Endodermal cell (in vitro differentiated cells): ENCODE measurements at regions not wholly inside any gene's neighbourhood (a gene's known extent, or its start where the extent isn't known, plus 50 kb on each side); places are given as distances from the start of the nearest gene placed in this dataset.

Source experiments
- DNase-seq: peaks from one replicate; pipeline ENCODE4 v3.0.0-alpha.2; 2017
- H3K27ac ChIP-seq: 2 replicates; pipeline ENCODE4 v1.5.1; 2013; ENCODE audit warnings: mild to moderate bottlenecking, low read depth, low read length, moderate library complexity
- H3K27me3 ChIP-seq: 2 replicates; pipeline ENCODE4 v1.6.1; 2013; ENCODE audit warnings: mild to moderate bottlenecking, low read length, moderate library complexity; ENCODE audit not compliant: insufficient read depth, control insufficient read depth, poor library complexity, severe bottlenecking
- H3K36me3 ChIP-seq: 2 replicates; pipeline ENCODE4 v1.7.0; 2013; ENCODE audit warnings: mild to moderate bottlenecking, low read length, moderate library complexity; ENCODE audit not compliant: control insufficient read depth, insufficient read depth
- H3K4me1 ChIP-seq: one replicate; pipeline ENCODE4 v1.7.0; 2013; ENCODE audit warnings: low read length; ENCODE audit not compliant: control insufficient read depth, insufficient read depth
- H3K4me3 ChIP-seq: 2 replicates; pipeline ENCODE4 v1.5.1; 2013; ENCODE audit warnings: mild to moderate bottlenecking, low read length, moderate library complexity
- H3K9ac ChIP-seq: 2 replicates; pipeline ENCODE4 v1.6.1; 2013; ENCODE audit warnings: mild to moderate bottlenecking, low read length, moderate library complexity; ENCODE audit not compliant: poor library complexity, severe bottlenecking; ENCODE audit errors: extremely low read depth
- H3K9me3 ChIP-seq: 2 replicates; pipeline ENCODE4 v1.6.1; 2013; ENCODE audit warnings: mild to moderate bottlenecking, low read length, moderate library complexity; ENCODE audit not compliant: control insufficient read depth
- H3K27ac Mint-ChIP-seq: 2 replicates; pipeline ENCODE4 v1.8.0; 2020; ENCODE audit warnings: mixed read lengths
- H3K27me3 Mint-ChIP-seq: 2 replicates; pipeline ENCODE4 v1.8.0; 2021; ENCODE audit warnings: mild to moderate bottlenecking, mixed read lengths; ENCODE audit not compliant: insufficient read depth
- H3K36me3 Mint-ChIP-seq: 2 replicates; pipeline ENCODE4 v1.8.0; 2020; ENCODE audit warnings: low read depth, mixed read lengths
- H3K4me1 Mint-ChIP-seq: 2 replicates; pipeline ENCODE4 v1.8.0; 2020; ENCODE audit warnings: mixed read lengths
- H3K4me3 Mint-ChIP-seq: 2 replicates; pipeline ENCODE4 v1.8.0; 2020; ENCODE audit warnings: mild to moderate bottlenecking, moderate library complexity, mixed read lengths
- H3K9me3 Mint-ChIP-seq: 2 replicates; pipeline ENCODE4 v1.8.0; 2020; ENCODE audit warnings: mild to moderate bottlenecking, mixed read lengths
- CTCF ChIP-seq: fragments of 200-600 bp; sonication (generic); conservative IDR thresholded peaks from 2 replicates; pipeline ENCODE4 v1.5.0; 2021; ENCODE audit warnings: antibody characterized with exemption, mild to moderate bottlenecking
- WGBS, 2 experiments: methylation state at CpG; one replicate each; pipeline versions ENCODE4 v1.1.5 to v1.1.7; 2013; ENCODE audit warnings: missing lambda C conversion rate in 2 of 2, mixed read lengths in 1 of 2; ENCODE audit not compliant: insufficient coverage in 1 of 2, insufficient read length in 1 of 2; 5-methylcytosine and 5-hydroxymethylcytosine counted together

DNA sequence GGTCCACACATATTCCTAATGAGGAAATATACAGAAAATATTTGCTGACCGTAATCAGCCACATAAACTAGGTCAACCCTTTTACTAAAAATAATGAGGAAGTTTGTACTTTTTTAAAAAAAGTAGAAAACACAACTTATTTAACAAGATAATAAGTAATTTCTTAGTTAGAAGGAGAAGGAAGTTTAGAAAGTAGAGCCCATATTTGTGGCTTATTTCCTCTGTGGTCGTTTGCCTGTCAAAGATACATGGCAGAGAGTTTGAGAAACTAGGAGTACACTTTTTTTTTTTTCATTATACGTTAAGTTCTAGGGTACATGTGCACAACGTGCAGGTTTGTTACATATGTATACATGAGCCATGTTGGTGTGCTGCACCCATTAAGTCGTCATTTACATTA is 1205.2 kb upstream of the MIR17HG start:
- no peaks in the 10 kb centered on the region for H3K9me3 ChIP-seq
- H3K27ac Mint-ChIP-seq, result no peak overlapping the region

DNA sequence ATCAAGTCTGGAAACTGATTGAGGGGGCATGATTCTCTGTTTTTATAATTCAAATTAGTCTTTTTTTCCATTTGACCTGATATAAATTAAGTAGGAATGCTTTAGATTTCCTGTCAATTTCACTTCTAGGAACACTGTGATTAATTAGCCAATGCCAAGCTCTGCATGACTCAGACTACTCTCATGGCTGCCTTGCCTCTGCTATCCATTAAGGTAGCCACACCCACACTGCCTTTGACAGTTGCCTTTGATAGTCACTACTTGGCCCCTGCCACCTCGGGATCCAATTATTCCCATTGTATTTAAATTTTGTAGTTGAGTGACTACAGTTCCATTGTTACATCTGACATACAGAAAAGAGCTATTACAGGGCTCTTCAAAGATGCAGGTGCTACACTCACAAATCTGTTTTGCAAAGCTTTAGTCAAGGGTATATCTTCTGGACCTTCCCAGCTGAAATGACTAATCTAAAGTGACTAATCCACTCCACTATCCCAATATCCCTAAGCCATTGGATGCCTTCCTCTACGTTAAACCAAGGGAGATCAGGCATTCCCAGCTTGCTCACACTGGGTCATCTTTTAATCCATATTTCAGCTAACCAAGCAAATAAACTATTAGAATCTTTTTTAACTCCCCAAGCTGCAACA is 1193.1 kb upstream of the MIR17HG start:
- TF ChIP-seq CTCF, result no peak
- Histone ChIP-seq H3K36me3 (no peaks in the 10 kb centered on the region), H3K9me3 (no peaks in the 10 kb centered on the region), H3K4me1 (no peaks in the 10 kb centered on the region), H3K4me3 (no peak overlapping the region), H3K27ac (no peak overlapping the region), H3K9ac (no peak overlapping the region), H3K27me3 (no peaks in the 10 kb centered on the region)
- 84 to 100% methylated on average over 1 to 2 of the region's 2 CpGs for WGBS, 2 experiments
- no peak overlapping the region for H3K4me3 Mint-ChIP-seq
- H3K36me3 Mint-ChIP-seq, result no peaks in the 10 kb centered on the region
- no peaks in the 10 kb centered on the region for H3K27me3 Mint-ChIP-seq
- no peaks in the 10 kb centered on the region for H3K4me1 Mint-ChIP-seq
- H3K9me3 Mint-ChIP-seq, result no peaks in the 10 kb centered on the region
- H3K27ac Mint-ChIP-seq, result no peak overlapping the region
- no peak for DNase-seq

More for the DNA sequence above, 1205.2 kb upstream of the MIR17HG start:
- Mint-ChIP-seq H3K9me3 (peaks cover 2% of the 10 kb centered on the region), H3K4me1 (no peaks in the 10 kb centered on the region), H3K4me3 (no peak overlapping the region), H3K36me3 (no peaks in the 10 kb centered on the region), H3K27me3 (no peaks in the 10 kb centered on the region)
- no peak overlapping the region for H3K4me3 ChIP-seq
- H3K36me3 ChIP-seq, result no peaks in the 10 kb centered on the region
- no peaks in the 10 kb centered on the region for H3K4me1 ChIP-seq
- no peak overlapping the region for H3K27ac ChIP-seq
- H3K9ac ChIP-seq, result no peak overlapping the region
- 85 to 100% methylated on average over 2 to 3 of the region's 5 CpGs for WGBS, 2 experiments
- DNase-seq, result no peak
- no peak for TF ChIP-seq CTCF
- no peaks in the 10 kb centered on the region for H3K27me3 ChIP-seq

DNA sequence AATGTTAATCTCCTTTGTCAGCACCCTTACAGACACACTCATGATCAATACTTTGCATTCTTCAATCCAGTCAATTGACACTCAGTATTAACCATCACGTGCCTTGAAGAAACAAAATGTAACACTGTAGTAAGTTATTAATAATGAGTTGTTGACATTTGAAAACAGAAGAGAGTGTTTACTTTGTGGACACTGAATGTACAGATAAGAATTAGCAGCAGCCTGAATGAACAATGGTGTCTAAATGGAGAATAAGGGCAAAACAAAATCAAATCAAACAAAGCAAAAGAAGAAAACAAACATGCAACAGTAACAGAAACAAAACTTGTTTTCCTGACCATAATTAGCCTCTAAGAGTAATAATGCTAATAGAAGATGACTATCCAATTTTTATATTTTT is 1191.1 kb upstream of the MIR17HG start:
- Mint-ChIP-seq H3K36me3 (no peaks in the 10 kb centered on the region), H3K9me3 (no peaks in the 10 kb centered on the region), H3K4me1 (no peaks in the 10 kb centered on the region), H3K4me3 (no peak overlapping the region), H3K27me3 (no peaks in the 10 kb centered on the region), H3K27ac (no peak overlapping the region)
- Histone ChIP-seq H3K27ac (no peak overlapping the region), H3K36me3 (no peaks in the 10 kb centered on the region), H3K27me3 (no peaks in the 10 kb centered on the region), H3K4me1 (no peaks in the 10 kb centered on the region), H3K4me3 (no peak overlapping the region), H3K9ac (no peak overlapping the region), H3K9me3 (no peaks in the 10 kb centered on the region)
- 92% methylated on average over 1 of the region's 1 CpG; no CpG with 5 or more reads in 1 of the 2 experiments for WGBS, 2 experiments
- no peak for TF ChIP-seq CTCF
- no peak for DNase-seq
